Erythroblast (primary cell): ENCODE measurements at regions not wholly inside any gene's neighbourhood (a gene's known extent, or its start where the extent isn't known, plus 50 kb on each side); places are given as distances from the start of the nearest gene placed in this dataset.

Experiments
- GATA1 ChIP-seq: IDR thresholded peaks from 2 replicates; pipeline ENCODE4 v1.6.1; 2011; ENCODE audit warnings: low read depth, mild to moderate bottlenecking, control low read depth, low read length, moderate library complexity
- POLR2A ChIP-seq: IDR thresholded peaks from 2 replicates; pipeline ENCODE4 v1.6.1; 2011; ENCODE audit warnings: mild to moderate bottlenecking, low read length

GRCh38 chr1:112060261-112060660, 70.8 kb upstream of the KCND3 start:
- TF ChIP-seq POLR2A (no peak), GATA1 (no peak)
